ENCODE measurements at regions not wholly inside any gene's neighbourhood (a gene's known extent, or its start where the extent isn't known, plus 50 kb on each side); places are given as distances from the start of the nearest gene placed in this dataset.

- TF ChIP-seq CTCF (IDR thresholded peaks at IDR 0.05; ENCODE audit: low read depth, low read length): no peak
- no peak for DNase-seq (ENCODE audit: extremely low read depth, low read depth)
These were observed 266.8 kb downstream of the NEDD1 start for GRCh38 chr12:97173688-97174410.

GRCh38 chr12:97177481-97177880 is 270.4 kb downstream of the NEDD1 start:
- TF ChIP-seq CTCF (IDR thresholded peaks at IDR 0.05; ENCODE audit: low read depth, low read length): no peak
- no peak for DNase-seq (ENCODE audit: extremely low read depth, low read depth)

GRCh38 chr12:97181571-97182265 is 274.7 kb downstream of the NEDD1 start:
- no peak for DNase-seq (ENCODE audit: extremely low read depth, low read depth)
- no peak for TF ChIP-seq CTCF (IDR thresholded peaks at IDR 0.05; ENCODE audit: low read depth, low read length)

- no peak for DNase-seq (ENCODE audit: extremely low read depth, low read depth)
- TF ChIP-seq CTCF (IDR thresholded peaks at IDR 0.05; ENCODE audit: low read depth, low read length): no peak
These were observed 275.7 kb downstream of the NEDD1 start for GRCh38 chr12:97182769-97183168.

GRCh38 chr12:97184127-97184773 is 277.2 kb downstream of the NEDD1 start:
- no peak for DNase-seq (ENCODE audit: extremely low read depth, low read depth)
- TF ChIP-seq CTCF (IDR thresholded peaks at IDR 0.05; ENCODE audit: low read depth, low read length): no peak

GRCh38 chr12:97185567-97185966 is 277.0 kb upstream of the RMST start:
- TF ChIP-seq CTCF (IDR thresholded peaks at IDR 0.05; ENCODE audit: low read depth, low read length): no peak
- no peak for DNase-seq (ENCODE audit: extremely low read depth, low read depth)

GRCh38 chr12:97194546-97194945 is 268.1 kb upstream of the RMST start:
- no peak for DNase-seq (ENCODE audit: extremely low read depth, low read depth)
- no peak for TF ChIP-seq CTCF (IDR thresholded peaks at IDR 0.05; ENCODE audit: low read depth, low read length)
